ENCODE measurements at regions not wholly inside any gene's neighbourhood (a gene's known extent, or its start where the extent isn't known, plus 50 kb on each side); places are given as distances from the start of the nearest gene placed in this dataset.

- Histone ChIP-seq H3K9me3 (ENCODE audit: control insufficient read depth, low read depth, low read length) (no peaks in the 10 kb centered on the region), H2AFZ (ENCODE audit: low read length) (no peak overlapping the region), H2BK5ac (ENCODE audit: insufficient read length, low read length) (no peak overlapping the region), H2BK120ac (ENCODE audit: low read depth, low read length, poor library complexity, severe bottlenecking) (no peak overlapping the region), H3K79me1 (ENCODE audit: insufficient read depth, low read depth, low read length, poor library complexity, severe bottlenecking) (no peaks in the 10 kb centered on the region), H3T11ph (ENCODE audit: low read length) (no peak overlapping the region), H3K14ac (ENCODE audit: insufficient read depth, low read length) (no peak overlapping the region), H4K5ac (ENCODE audit: insufficient read length, low read depth, low read length) (no peak overlapping the region), H4K91ac (ENCODE audit: insufficient read length, low read depth, low read length) (no peak overlapping the region), H2AK5ac (ENCODE audit: insufficient read length, low read length) (no peak overlapping the region), H4K8ac (replicated peaks; ENCODE audit: insufficient read length, low read depth, low read length) (no peak overlapping the region), H3K27me3 (ENCODE audit: insufficient read depth, low read length) (no peaks in the 10 kb centered on the region), H2BK12ac (ENCODE audit: insufficient read length, low read depth, low read length) (no peak overlapping the region), H2BK15ac (ENCODE audit: low read depth, low read length) (no peak overlapping the region), H3K4me2 (ENCODE audit: insufficient read depth, insufficient read length, low read length) (no peak overlapping the region), H3K4ac (ENCODE audit: low read depth, low read length) (no peak overlapping the region), H3K23ac (ENCODE audit: insufficient read length, low read depth, low read length) (no peak overlapping the region), H4K20me1 (ENCODE audit: control insufficient read depth, insufficient read depth, insufficient read length) (no peaks in the 10 kb centered on the region), H3K56ac (ENCODE audit: insufficient read length, low read depth, low read length) (no peak overlapping the region), H3K4me1 (ENCODE audit: insufficient read depth, low read length) (no peaks in the 10 kb centered on the region), H3K23me2 (ENCODE audit: insufficient read length, low read depth, low read length, poor library complexity, severe bottlenecking) (no peaks in the 10 kb centered on the region), H3K27ac (ENCODE audit: insufficient read length, low read depth, low read length) (no peak overlapping the region), H2BK20ac (ENCODE audit: low read depth, low read length, poor library complexity, severe bottlenecking) (no peak overlapping the region), H3K9ac (ENCODE audit: extremely low read depth, insufficient read length, low read length) (no peak overlapping the region), H3K18ac (ENCODE audit: insufficient read length, low read depth, low read length) (no peak overlapping the region), H3K79me2 (ENCODE audit: insufficient read depth, low read length) (no peaks in the 10 kb centered on the region)
- WGBS (ENCODE audit: extremely low coverage, insufficient read length, low lambda C conversion rate) = no CpG with 5 or more reads among the region's 2 CpGs
- no peak overlapping the region for H3K4me3 Mint-ChIP-seq
- peaks cover 0 to 3% of the 10 kb centered on the region in 2 experiments; a peak in 1 of 4 replicates for H3K4me1 Mint-ChIP-seq
- H3K9me3 Mint-ChIP-seq = peaks cover 0 to 1% of the 10 kb centered on the region in 2 experiments; a peak in 1 of 5 replicates
- no peak for TF ChIP-seq CTCF (conservative IDR thresholded peaks at IDR 0.05)
- peaks cover 0 to 2% (median 1%) of the 10 kb centered on the region in 3 experiments; a peak in 3 of 7 replicates for H3K36me3 Mint-ChIP-seq (ENCODE audit: insufficient read depth in 1 of 3, low read depth in 3 of 3)
- H3K27me3 Mint-ChIP-seq (ENCODE audit: low read depth) = no peaks in the 10 kb centered on the region
- no peak overlapping the region for H3K27ac Mint-ChIP-seq
- DNase-seq = no peak
Observed at GRCh38 chr12:18183141-18183540, 78.2 kb upstream of the PIK3C2G start.

Measured in H9 (cell line).